BE2C (cell line): ENCODE measurements at regions not wholly inside any gene's neighbourhood (a gene's known extent, or its start where the extent isn't known, plus 50 kb on each side); places are given as distances from the start of the nearest gene placed in this dataset.

ENCODE experiments used
- DNase-seq: peaks from one replicate; pipeline ENCODE4 v3.0.0-alpha.2; 2020
- H3K27me3 ChIP-seq: fragments of 250-450 bp; sonication (Bioruptor Pico); 2 replicates; pipeline ENCODE4 v1.5.1; 2020; ENCODE audit warnings: mild to moderate bottlenecking
- H3K36me3 ChIP-seq: fragments of 250-450 bp; sonication (Bioruptor Pico); 2 replicates; pipeline ENCODE4 v1.5.1; 2020; ENCODE audit warnings: mild to moderate bottlenecking
- H3K4me1 ChIP-seq: fragments of 250-450 bp; sonication (Bioruptor Pico); 2 replicates; pipeline ENCODE4 v1.5.1; 2020
- H3K4me3 ChIP-seq: 2 replicates; pipeline ENCODE4 v1.5.1; 2011; ENCODE audit warnings: low read depth, low read length
- H3K9me3 ChIP-seq: fragments of 250-450 bp; sonication (Bioruptor Pico); 2 replicates; pipeline ENCODE4 v1.5.1; 2020
- CTCF ChIP-seq: IDR thresholded peaks from 2 replicates; pipeline ENCODE4 v1.5.1; 2012; ENCODE audit warnings: mild to moderate bottlenecking, low read depth, low read length

GRCh38 chr6:150732765-150733539 lies 132.6 kb upstream of the MTHFD1L start:
- Histone ChIP-seq H3K36me3 (no peaks in the 10 kb centered on the region), H3K9me3 (no peaks in the 10 kb centered on the region), H3K4me1 (no peaks in the 10 kb centered on the region), H3K27me3 (peaks cover 6% of the 10 kb centered on the region; the same call in 1 of the 2 replicates), H3K4me3 (no peak overlapping the region)
- DNase-seq, result no peak
- no peak for TF ChIP-seq CTCF

- Histone ChIP-seq H3K27me3 (peaks cover 6% of the 10 kb centered on the region; the same call in 1 of the 2 replicates), H3K36me3 (no peaks in the 10 kb centered on the region), H3K4me1 (no peaks in the 10 kb centered on the region), H3K4me3 (no peak overlapping the region), H3K9me3 (no peaks in the 10 kb centered on the region)
- no peak for TF ChIP-seq CTCF
- no peak for DNase-seq
Observed at GRCh38 chr6:150733726-150734125, 131.8 kb upstream of the MTHFD1L start.

GRCh38 chr6:150734235-150734634 lies 131.3 kb upstream of the MTHFD1L start:
- no peaks in the 10 kb centered on the region for H3K4me1 ChIP-seq
- no peak for TF ChIP-seq CTCF
- DNase-seq, result no peak

GRCh38 chr6:150735341-150735851 lies 130.1 kb upstream of the MTHFD1L start:
- H3K9me3 ChIP-seq, result no peaks in the 10 kb centered on the region
- H3K4me1 ChIP-seq, result no peaks in the 10 kb centered on the region
- no peaks in the 10 kb centered on the region for H3K36me3 ChIP-seq
- no peak for DNase-seq
- peaks cover 6% of the 10 kb centered on the region; the same call in 1 of the 2 replicates for H3K27me3 ChIP-seq
- TF ChIP-seq CTCF, result no peak
- H3K4me3 ChIP-seq, result no peak overlapping the region

More at GRCh38 chr6:150734235-150734634, 131.3 kb upstream of the MTHFD1L start:
- peaks cover 6% of the 10 kb centered on the region; the same call in 1 of the 2 replicates for H3K27me3 ChIP-seq
- H3K36me3 ChIP-seq, result no peaks in the 10 kb centered on the region
- no peak overlapping the region for H3K4me3 ChIP-seq
- H3K9me3 ChIP-seq, result no peaks in the 10 kb centered on the region

GRCh38 chr6:150738092-150738629 lies 127.3 kb upstream of the MTHFD1L start:
- no peak for DNase-seq

More at GRCh38 chr6:150738092-150738629, 127.3 kb upstream of the MTHFD1L start:
- no peak overlapping the region for H3K4me3 ChIP-seq
- no peaks in the 10 kb centered on the region for H3K36me3 ChIP-seq
- no peaks in the 10 kb centered on the region for H3K9me3 ChIP-seq
- peaks cover 8% of the 10 kb centered on the region; the same call in 1 of the 2 replicates for H3K27me3 ChIP-seq
- TF ChIP-seq CTCF, result no peak
- H3K4me1 ChIP-seq, result no peaks in the 10 kb centered on the region
